SU-DHL-6 (cell line): ENCODE measurements at regions not wholly inside any gene's neighbourhood (a gene's known extent, or its start where the extent isn't known, plus 50 kb on each side); places are given as distances from the start of the nearest gene placed in this dataset.

ENCODE experiments used
- EZH2phosphoT487 ChIP-seq: fragments of 200-600 bp; sonication (generic), shearing (Covaris generic); conservative IDR thresholded peaks from 2 replicates; pipeline ENCODE4 v1.6.1; 2018; ENCODE audit warnings: mild to moderate bottlenecking, antibody characterized with exemption, low read length, moderate library complexity, mixed read lengths
- TF ChIP-seq, protein P1 (sequence below): fragments of 200-600 bp; sonication (generic); IDR thresholded peaks from one replicate; pipeline ENCODE4 v1.5.1; 2017; ENCODE audit warnings: antibody characterized with exemption, mild to moderate bottlenecking, low read length, moderate library complexity; ENCODE audit not compliant: insufficient read depth, poor library complexity, severe bottlenecking

DNA sequence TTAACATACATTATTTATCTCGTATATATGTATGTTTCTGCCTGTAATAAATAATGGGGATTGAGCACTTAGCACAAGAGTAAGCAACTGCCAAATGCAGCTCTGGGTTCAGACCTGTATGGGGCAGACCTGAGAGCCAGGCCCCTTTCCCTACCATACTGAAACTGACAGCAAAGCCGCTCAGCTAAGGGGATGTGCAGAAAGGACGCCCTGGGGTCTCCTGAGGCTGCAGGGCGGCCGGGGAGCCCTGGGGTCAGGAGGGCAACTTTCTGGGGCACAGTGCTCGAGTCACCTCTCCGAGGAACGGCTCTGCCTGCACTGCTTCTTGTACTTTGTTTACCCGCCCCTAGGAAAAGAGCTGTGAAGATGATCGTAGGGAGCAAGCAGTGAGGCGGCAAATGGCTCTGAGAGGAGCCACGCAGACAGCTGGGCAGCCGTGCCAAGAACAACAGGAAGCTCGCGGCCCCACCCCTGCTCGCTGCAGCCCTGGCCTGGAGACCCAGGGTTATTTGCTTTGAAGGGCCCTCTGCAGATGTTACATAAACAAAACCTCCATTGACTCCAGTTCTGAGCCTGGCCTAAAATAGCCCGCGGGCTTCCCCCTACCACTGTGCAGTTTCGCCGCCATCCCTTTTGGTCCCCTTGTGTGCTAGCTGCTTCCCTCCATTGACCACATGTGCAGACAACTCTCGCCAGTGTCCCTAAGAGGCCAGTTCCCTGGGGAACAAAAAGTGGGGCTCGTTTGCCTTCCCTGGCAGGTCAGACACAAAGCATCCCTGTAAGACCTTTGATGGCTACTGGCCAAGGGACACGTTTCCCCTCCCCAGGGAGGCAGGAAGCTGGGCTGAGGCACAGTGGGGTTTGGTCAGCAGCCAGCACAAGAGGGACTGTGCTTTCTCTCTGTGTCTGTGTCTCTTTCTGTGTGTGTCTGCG lies 111.3 kb upstream of the LNX1 start:
- TF ChIP-seq, protein P1, sequence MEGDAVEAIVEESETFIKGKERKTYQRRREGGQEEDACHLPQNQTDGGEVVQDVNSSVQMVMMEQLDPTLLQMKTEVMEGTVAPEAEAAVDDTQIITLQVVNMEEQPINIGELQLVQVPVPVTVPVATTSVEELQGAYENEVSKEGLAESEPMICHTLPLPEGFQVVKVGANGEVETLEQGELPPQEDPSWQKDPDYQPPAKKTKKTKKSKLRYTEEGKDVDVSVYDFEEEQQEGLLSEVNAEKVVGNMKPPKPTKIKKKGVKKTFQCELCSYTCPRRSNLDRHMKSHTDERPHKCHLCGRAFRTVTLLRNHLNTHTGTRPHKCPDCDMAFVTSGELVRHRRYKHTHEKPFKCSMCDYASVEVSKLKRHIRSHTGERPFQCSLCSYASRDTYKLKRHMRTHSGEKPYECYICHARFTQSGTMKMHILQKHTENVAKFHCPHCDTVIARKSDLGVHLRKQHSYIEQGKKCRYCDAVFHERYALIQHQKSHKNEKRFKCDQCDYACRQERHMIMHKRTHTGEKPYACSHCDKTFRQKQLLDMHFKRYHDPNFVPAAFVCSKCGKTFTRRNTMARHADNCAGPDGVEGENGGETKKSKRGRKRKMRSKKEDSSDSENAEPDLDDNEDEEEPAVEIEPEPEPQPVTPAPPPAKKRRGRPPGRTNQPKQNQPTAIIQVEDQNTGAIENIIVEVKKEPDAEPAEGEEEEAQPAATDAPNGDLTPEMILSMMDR = no peak
- no peak for TF ChIP-seq EZH2phosphoT487
